ENCODE measurements at regions not wholly inside any gene's neighbourhood (a gene's known extent, or its start where the extent isn't known, plus 50 kb on each side); places are given as distances from the start of the nearest gene placed in this dataset.
A peak's percentile ranks its signal among the peaks of the same experiment; 100 is the strongest.

DNA sequence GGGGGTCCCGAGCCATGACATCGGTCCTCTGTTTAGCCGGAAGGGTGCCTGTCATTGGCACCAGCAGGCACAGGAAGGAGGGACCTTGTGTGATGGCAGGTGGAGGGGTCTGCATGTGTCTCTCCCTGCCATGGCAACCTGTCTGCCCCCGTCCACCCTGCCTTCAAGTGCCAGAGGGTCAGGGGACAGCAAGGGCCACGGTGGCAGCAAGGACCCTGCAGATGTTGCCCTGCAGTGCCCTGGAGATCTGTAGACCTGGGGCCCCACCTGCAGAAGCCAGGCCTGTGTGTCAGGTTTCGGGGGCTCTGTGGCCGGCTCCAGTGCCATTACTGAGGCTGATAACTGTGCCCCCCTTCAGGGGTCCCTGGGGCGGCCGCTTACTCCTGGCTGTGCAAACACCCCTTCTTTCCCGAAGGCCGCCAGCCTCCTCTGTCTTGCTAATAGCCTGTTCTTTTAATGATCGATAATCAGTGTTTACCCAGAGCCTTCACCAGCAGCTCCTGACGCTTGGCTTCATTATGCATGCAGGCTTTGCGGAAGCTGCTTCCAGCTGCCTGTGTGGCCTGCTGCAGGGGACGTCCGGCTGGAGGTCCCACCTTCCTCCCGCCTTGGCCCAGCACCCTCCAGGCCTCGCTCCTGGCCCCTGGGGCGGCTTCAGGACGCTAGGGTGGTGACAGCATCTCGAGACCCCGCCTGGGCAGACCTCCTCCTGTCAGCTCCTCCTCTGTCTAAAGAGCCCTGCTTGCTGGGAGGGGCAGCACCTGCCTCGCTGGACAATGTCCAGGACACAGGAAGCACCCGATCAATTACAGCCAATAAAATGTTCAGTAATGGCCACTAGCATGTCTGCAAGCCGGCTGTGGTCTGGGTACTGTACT lies 153.0 kb downstream of the KIF26A start:
- DNase-seq: no peak

DNA sequence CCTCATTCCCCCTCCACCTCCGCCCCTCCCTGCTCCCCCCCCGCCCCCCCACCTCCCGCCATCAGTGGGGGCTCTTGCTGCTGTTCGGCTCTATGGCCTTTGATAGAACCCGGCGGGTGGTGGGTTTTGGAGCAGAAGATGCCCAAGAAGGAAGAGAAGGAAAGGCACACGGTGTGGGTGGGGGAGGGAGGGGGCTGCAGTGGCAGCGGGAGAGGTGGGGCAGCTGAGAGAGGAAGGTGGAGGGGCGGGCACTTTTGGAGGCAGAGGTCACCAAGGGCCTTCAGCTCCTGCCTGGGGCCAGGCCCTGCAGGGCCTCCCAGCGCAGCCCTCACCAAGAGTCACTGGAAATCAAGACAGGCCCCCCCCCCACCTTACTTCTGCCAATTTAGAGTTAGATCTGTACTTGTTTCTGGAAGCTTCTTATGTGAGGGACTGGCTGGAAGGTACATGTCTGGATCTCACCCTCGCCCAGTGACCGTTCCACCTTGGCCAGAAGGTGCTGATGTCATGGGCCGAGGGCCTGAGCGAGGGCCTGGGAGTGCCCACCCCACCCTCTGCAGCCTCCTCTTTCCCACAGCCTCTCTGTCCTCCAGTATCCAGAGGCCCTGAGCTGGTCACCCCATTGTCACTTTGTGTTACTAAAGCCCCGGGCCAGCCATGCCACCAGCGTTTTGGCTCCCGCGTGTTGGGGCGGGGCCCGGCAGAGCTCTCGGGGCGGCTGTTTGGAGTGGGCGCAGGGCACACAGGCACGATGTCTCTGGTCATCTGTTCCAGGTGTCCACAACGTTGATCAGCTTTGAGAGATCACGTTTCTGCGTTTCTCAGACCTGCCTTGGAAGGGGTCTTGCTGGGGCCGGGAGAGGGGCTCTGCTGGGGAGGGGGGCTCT lies 153.9 kb downstream of the KIF26A start:
- DNase-seq: no peak

DNA sequence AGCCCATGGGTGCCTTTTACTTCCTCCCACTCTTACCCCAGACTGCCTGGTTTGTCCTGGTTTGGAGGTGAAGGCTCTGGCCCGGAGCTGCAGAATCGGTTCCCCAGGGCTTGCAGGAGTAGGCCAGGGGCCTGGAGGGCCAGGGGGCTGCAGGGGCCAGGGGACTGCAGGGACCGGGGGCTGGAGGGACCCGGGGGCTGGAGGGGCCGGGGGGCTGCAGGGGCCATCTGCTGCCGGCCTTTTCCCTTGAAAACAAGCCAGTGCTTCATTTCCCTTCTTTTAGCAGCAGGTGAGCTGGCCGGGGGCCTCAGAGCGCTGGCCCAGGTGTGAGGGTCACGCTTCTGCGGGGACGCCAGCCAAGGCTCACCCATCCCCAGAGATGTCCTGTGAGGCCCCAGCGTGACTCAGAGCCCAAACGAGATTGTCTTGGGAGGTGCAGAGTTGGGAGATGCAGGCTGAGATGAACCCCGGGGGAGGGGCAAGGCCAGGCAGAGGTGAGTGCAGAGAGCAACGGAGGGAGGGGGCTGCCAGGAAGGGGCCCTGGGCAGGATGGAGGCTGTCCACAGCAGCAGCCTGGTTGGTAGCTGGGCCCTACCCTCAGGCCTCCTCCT lies 154.9 kb downstream of the KIF26A start:
- DNase-seq: no peak

DNA sequence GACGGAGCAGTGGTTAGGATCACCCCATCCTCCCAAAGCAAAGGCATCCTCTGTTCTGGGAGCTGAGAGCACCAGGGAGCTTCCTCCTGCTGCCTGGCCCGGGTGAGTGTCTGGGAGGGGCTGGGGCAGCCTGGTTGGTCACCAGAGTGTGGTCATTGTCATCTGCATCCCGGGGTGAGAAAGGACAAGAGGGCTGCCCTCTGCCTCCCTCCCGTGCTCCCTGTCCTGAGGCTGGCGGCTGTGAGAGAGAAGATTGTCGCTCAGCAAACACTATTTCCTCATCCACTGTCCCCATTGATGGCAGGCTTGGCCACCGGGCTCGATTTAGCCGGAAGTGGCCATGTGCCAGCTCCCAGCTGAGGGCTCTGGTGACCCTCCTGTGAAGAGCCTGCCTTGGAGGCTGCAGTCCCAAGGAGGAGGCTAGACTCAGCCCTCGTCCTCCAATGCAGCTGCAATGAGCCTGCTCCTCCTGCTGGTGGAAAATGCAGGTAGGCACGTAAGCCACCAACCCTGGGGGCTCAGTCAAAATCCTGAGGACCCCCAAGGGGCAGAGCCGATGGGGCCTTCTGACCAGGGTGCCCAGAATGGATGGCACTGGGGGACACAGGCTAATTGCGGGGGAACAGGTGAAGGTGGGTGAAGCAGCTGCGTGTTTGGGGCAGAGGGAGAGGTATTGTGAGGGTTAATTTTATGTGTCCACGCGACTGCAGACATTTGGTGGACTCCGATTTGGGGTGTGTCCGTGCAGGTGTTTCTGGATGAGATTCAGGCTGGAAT lies 155.7 kb downstream of the KIF26A start:
- no peak for DNase-seq

DNA sequence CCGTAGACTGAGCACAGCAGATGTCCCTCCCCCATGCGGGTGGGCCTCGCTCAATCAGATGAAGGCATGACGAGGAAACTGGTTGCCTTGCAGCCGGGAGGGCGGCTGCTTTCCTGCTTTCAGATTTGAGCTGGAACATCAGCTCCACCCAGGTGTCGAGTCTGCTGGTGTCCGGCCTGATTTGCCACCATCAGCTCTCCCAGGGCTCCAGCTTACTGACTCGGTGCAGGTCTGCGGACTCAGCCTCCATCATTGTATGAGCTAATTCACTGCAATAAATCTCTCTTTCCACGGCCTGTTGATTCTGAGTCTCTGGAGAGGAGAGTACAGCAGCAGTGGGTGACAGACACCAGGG lies 156.2 kb downstream of the KIF26A start:
- DNase-seq: peak; percentile 52

DNA sequence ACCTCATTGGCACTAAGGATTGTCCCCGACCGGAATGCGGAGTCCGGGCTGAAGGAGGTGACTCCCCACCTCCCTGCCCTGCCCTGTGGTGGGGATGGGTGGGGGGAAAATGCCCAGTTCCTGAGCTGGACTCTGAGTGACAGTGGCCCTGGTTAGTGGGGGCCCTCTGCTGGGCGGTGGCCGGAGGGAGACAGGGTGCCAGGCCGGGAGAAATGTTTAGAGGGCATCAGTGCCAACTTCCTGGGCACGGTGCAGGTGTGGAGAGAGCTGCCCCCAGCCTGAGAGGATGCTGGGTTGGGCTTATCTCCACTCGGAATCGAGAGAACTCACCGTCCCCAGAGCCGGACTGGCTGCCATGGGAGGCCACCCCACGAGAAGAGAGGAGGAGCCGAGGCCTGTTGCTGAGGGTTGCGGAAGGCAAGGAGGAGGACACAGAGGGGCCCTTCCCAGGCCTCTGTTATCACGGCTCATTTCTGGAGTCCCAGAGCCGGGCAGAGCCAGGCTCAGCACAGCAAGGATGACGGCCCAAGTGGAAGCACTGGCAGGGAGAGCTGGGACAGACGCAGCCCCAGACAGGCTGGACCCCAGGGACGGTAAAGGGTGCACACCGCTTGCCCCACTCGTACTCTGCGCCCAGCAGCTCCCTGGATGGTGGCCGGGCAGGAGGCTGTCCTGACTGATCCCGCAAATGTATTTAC lies 156.7 kb downstream of the KIF26A start:
- DNase-seq: no peak

DNA sequence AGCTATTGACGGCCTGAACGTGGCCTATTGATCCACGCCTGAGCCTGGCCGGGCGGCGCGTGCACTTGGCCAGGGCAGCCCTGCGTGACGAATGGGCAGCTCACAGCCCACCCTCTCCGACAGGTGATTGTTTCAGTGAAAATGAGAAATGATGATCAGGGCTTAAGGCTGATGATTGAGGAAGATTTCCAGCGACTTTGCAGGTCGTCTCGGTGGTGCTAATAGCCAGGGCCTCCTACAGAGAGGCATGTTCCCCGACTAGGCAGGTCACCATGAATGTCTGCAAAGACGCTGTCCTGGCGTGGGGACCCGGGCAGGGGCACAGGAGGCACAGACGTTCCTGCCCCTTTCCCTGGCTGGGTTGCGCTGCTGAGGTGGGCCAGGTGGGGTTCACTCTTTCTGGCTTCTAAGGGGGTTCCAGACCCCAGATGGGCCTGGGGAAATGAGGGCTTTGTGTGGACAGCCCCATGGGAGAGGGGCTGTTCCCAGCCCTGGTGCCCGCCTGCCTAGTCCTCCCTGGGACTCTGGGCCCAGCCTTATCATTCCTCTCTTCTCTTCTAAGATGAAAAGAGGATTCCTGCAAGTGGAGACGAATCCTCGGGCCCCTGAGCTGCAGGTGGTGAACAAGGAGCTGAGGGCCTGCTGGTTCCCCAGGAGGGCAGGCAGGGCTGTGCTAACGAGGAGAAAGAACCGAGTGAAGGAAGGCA lies 157.4 kb downstream of the KIF26A start:
- DNase-seq: no peak

DNA sequence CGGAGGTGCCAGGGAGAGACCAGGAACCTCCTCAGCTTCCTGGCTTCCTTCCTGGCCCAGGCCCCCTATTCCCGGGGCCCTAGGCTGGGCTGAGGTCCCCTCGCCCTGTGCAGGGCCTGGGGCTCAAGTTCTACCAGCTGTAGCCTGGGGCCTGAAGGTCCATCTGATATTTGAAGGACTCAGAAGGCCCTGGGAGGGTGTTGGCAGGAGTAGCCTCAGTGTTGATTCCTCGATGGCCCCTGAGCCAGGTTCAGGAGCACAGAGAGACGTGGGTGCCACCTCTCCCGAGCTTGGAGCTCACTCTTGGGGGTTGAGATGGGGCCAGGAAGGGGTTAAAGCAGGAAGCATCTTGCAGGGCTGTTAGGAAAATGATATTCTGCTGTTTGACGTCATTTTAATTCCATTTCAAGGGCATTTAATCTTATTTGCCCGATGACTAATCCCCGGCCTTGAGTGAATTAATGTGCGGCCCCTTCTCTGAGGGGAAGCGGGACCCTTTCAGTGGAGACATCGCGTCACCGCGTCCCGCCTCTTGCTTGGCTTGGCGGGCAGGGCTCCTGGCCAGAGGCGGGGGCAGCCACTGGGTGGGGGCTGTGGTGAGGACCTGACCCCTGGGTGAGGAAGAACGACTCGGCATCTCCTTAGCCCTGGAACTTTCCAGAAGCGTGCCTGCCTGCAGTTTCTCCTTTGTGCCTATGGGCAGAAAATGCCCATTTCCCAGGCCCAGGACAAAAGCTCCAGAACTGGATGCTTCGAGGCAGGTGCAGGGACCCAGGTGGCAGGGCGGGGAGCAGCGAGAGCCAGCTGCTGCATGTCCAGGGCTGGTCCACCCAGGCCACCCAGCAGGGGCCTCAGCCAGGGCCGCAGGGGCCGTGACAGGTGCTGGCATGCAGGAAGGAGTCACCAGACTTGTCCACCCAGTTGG lies 158.3 kb downstream of the KIF26A start:
- DNase-seq: no peak

DNA sequence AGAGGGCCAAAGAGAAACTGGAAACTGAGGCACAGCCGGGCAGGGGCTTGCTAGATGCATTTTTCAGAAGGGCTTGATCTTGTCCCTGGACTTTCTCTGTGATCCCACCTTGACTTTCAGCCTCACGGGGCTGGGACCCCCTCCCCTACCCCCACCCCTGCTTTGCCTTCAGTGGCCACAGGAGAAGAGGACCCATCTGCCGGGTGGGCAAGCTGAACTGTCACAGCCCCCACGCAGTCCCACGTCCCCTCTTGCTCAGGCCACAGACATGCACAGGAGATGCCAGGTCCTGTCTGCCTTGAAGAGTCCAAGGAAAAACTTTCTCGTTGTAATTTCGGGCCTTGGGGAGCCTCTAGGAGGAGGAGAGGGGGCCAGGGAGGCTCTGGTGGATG lies 158.9 kb downstream of the KIF26A start:
- DNase-seq: no peak

DNA sequence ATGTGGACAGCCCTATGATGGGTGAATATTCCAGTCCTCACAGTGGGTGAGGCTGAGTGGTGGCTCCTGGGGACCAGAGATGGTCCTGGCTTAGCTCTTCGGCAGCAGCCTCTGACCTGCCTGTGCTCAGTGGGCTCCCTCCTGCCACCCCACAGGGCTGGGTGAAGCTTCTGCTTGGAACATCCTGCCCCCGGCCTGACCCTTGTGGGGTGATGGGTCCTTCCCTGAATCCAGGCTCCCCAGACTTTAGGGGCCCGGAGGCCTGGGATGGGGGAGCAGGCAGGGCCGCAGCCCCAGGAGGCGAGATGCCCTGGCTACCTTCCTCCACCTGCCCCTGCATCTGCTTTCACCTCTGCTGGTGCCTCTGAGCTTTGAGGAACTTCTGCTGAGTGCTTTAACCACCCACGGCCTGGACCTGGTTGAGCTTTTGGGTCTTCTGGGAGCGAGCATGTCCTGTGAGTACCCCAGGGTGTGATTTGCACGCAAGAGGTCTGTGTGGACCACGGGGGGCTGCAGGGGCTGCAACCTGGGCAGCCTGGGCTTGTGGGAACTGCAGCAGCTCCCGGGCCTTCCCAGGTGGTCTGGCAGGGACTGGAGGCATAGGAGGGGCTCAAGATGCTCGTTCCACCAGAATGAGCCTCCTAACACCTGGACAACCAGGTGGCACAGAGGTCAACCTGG lies 159.5 kb downstream of the KIF26A start:
- no peak for DNase-seq

DNA sequence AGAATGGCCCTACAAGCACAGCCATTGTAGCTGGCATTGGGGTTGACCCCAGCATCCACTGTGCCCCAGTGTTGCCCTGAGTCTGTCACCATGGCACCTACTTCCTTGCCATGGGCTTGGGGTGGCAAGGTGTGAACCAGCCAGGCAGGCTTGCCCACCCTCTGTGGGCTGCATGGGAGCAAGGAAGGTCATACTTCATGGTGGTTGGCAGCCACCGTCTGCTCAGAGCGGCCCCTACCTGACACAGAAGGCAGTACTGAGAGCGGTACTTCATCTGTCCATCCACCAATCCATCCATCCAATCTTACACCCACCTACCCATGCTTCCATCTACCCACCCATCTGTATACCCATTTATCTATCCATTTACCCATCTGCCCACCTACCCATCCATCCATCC lies 160.1 kb downstream of the KIF26A start:
- no peak for DNase-seq

DNA sequence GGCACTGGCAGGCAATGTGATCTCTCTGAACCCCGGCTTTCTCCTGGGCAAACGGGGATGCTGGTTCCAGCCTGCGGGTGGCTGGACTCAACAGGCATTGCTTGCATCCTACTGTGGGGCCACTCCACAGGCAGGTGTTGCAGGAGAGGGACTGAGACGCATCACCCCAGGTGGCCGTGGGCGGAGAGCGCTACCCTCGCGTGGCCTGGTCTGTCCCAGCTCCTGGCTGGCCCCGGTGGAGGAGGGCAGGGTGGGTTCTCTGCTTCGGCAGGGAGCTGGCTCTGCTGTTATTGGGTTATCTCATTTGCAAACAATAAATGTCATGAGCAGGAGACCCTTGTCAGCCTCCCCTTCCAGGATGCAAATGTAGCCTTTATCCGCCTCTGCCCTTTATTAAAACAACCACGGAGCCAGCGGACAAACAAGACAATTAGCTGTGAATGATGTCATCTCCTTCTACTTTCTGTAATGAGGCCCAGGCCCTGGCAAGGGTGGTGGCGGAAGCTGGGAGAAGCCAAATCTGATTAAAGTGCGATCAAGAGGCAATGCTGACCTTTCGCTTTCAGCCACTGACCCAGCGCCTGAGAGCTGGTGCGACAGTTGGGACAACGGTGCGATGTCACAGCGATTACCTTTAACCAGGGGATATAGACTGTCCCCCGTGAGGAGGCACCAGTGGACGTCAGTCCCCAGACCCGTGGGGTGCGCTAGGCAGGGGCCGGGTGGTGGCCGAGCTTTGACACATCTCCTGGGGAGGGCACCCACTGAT lies 161.8 kb downstream of the KIF26A start:
- DNase-seq: no peak

DNA sequence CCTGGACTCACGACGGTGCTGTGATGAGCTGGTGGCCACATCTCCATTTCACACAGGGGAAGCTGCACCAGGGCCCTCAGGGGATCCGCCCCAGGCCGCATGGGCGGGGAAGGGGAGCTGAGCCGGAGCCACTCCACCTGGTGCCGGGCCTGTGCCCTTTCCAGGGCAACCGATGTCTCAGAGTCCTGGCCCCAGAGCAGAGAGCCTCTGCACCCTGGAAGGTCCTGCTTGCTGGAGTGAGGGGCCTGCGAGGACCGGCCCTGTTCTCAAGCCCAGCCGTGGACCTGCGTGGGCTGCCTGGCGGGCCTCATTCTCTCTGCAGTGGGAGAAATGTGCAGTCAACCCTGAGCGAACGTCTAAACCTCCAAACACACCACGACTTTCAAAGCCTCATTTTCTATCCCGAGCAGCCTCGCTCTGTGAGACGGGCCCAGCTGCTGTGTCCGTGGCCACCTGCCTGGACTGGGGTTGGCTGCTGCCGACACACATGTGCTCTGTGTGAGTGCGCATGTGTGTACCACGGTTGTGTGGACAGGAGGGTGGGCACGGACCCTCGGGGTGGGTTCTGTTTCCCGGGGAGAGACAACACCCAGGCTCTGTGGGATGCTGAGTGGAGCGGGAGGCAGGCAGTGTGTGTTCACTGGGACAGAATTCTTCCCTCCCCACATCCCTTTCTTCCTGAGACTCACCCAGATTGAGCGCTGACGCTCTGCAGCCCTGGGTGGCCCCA lies 163.5 kb downstream of the KIF26A start:
- no peak for DNase-seq

DNA sequence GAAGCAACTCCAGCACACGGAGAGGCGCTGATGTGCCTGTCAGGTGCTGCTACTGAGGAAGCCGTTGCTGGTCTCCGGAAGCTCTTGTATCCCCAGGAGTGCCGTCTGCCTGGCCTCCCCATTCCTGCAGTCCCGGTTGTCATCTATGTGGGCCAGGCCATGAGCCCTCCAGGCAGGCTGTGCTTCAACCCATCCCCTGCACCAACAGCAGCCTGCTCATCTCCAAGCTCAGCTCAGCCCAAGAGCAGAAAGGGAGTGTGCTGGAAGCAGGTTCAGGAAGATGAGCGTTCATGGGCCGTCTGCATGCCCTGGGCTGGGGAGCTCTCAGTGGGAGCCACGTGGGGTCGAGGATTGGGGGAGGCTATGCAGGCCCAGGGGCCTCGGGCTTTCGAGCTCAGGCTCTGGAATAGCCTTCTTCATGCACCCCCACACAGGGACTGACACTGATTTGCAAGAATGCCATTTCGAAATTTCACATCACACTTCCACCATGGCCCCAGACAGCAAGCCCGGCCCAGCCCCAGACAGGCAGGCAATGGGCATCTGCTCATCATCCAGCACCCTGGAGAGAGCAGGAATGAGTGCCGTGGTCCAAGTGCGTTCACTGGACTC lies 164.5 kb downstream of the KIF26A start:
- no peak for DNase-seq

DNA sequence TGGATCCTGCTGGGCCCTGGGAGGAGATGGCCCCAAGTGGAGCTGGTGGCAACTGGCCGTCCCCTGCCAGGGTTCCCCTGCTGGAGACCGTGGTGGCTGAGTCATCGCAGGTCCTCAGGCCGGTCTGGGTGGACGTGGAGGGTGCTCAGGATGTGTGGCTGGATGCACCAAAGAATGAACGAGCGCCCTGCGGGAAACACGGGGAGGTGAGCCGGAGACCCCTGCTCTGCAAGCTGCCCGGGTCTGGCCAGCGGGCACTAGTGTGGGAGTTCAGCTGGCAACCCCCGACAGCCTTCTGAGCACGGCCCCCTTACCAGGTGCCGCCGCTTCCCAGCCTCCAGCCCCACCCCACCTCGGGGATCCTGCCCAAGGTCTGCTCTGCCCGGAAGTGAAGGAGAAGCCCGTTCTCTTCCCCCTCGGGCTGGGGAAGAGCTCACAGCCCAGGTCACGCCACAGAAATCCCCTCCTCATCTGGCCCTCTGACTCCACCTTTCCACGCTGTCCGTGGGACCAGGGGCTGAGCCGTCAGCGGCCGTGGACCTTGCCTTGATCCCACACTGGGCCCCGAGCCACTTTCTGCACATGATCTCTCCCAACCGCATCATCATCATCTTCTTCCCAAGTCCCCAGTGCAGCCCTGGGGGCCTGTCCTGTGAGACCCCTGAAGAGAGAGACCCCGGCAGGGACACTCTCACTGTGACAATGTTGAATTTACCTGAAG lies 165.5 kb downstream of the KIF26A start:
- DNase-seq: no peak

All from renal pelvis (tissue), 1 donor.